ENCODE measurements at regions not wholly inside any gene's neighbourhood (a gene's known extent, or its start where the extent isn't known, plus 50 kb on each side); places are given as distances from the start of the nearest gene placed in this dataset.

DNA sequence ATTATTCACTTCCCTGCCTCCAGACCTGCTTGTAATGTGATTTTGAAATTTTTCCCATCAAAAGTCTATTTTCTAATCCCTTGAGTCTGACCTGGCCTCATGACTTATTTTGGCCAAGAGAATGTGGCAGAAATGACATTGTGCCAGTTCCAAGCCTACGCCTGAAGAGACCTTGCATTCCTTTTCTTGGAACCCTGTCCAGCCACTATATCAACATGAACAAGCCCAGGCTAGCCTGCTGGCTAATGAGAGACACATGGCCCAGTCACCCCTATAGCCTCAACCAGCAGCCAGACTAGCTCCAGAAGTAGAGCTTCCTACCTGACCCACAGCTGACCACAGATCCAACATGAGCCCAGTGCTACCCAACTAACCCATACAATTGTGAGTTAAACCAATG, 121.1 kb upstream of the ACP3 start:
- no peak for DNase-seq

GRCh38 chr3:132198516-132198915, 118.7 kb upstream of the ACP3 start:
- DNase-seq: no peak

- no peak for DNase-seq
Observed at GRCh38 chr3:132199451-132199850, 117.8 kb upstream of the ACP3 start.

DNA sequence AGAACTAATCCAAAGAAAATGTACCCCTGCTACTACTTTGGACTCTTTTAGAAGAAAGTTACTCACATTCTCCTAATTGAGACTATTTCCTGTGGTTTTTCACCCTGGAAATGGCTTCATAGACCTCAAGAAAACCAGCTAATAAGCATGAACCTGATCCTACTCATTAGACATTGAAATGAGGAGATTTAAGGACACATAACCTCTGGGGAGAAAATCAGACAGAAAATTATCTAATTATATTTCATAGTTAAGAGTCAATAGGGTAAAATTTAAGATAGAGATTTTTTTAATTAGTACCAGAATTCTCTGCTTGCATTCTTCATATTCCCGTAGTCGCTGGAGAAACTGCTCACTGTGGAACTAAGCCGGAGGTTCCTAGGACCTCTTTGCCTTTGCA, 114.6 kb upstream of the ACP3 start:
- DNase-seq: no peak

GRCh38 chr3:132203889-132204596, 113.2 kb upstream of the ACP3 start:
- no peak for DNase-seq

DNA sequence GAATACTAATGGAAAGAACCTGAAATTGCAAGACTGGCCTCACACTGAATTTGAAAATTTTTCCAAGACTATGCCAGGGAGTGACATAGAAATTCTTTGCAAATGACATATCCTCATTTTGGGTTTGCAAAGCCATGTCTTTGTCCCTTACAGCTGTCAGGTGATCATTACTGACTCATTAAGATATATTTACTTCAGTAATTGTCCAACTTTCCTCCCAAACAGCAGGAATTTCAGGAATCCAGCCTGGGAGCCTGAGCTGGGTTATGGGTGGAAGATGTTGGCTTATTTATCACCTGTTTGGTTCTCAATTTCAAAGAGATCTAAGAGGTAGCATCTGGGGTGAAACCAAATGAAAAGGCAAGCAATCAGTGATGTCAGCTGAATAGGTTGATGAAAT, 111.6 kb upstream of the ACP3 start:
- no peak for DNase-seq

- no peak for DNase-seq
Observed at GRCh38 chr3:132209855-132210254, 107.4 kb upstream of the ACP3 start.

DNA sequence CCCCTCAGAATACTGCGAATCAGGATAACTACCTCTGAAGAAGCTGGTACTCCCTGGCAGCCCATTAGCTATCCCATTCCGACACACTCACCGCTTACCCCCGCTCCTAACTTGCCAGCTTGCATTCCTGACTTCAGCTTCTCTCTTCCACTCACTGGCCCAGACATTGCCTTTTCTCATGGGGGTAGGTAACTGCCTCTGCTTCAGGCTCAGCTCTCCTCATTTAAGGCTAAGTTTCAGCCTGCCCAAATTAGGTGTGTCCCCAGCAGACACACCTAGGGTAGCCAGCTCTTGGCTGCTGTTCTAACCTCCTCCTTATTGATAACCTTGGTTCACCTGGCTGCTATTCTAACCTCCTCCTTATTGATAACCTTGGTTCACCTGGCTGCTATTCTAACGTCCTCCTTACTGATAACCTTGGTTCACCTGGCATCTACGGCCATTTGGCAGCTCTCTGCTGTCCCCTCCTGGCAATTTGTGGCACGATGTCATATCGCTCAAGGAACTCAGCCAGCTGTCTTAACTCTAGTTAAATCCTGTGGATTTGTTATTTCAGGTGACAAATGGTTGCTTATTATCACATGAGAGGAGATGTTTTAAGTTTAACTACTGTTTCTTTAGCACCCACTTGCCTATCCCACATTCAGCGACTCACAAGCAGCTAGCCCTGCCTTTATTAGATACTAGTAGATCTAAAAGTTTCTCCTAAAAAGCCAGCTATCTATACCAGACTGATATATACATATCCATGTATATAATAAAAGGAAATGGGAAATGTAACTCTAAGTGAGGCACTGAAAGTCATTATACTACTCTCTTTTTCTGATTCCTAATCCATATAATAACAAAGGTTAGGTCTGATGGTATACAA, 106.5 kb upstream of the ACP3 start:
- DNase-seq: peak; percentile 27

DNA sequence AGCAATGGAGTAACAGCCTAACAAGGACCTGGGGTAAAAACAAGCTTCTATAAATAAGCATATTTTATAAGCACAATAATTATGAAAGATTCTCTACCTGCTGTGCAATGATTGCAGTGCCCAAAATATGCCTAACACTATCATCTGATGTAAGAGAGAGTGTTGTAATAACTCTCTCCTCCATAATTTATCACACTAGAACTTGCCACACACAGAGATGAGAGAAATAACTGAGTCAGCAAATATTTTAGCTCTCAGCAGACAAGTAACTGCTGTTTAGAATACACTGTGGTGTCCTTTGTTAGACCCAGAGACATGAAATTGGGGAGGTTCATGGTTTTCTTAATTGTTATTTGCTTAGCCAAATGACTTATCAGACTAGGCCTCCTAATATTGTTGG, 105.3 kb upstream of the ACP3 start:
- no peak for DNase-seq

- no peak for DNase-seq
Observed at GRCh38 chr3:132218817-132219755, 98.1 kb upstream of the ACP3 start.

DNA sequence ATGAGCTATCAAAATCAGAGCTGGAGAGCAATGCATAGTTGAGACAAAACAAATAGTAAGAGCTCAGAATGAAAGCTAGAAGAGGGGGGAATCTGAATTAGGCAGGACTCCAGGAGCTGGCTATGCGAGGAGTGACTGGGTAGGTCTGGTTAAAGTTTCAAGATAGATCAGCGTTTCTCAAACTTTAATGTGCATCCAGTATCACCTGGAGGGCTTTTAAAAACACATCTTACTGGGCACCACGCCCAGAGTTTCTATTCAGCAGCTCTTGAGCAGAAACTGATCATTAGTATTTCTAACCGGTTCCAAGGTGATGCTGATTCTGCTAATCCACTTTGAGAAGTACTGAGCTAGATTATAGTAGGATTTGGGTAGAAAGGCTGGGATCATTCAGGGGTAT, 96.2 kb upstream of the ACP3 start:
- DNase-seq: no peak

DNA sequence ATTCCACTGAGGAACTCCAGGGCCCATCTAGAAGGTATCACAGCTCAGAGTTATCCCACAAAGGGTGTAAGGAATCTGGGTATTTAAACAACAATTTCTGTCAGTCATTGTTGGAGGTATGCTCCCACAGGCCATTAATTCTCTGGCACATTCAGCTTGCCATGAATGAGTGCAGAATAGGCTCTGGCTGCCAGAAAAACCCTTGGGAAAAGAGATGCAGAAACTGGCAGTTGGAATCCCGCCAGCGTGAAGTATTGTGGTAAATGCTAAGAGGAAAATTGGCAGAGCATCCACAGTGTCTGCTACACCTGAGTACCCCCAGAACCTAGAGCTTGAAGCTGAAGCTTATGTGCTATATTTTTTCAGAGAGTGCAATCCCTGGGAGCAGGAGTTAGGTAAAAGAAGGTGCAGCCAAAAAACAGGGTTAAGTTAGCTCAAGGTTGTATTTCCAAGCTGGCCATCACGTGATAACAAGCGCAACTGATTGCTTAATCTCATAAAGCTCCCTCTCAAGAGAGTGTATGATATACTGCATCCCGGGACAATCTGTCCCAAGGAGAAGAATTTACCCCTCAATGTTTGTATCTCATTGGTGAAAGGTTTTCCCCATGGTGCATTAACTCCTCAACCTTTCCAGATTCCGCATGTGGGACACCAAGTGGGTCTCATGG, 94.2 kb upstream of the ACP3 start:
- no peak for DNase-seq

DNA sequence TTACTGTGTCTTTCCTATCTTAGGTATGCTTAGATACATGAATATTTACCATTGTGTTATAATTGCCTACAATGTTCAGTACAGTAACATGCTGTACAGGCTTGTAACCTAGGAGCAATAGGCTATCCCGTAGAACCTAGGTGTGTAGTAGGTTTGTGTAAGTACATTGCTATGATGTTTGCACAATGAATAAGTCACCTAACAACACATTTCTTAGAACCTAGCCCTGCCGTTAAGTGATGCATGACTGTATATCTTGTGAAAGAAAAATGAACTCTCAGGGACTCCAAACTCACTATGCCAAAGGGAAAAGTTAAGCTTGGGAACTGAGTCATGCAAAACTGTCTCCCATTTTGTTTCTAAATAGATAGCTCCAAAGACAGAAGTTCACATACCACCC, 91.5 kb upstream of the ACP3 start:
- no peak for DNase-seq

DNA sequence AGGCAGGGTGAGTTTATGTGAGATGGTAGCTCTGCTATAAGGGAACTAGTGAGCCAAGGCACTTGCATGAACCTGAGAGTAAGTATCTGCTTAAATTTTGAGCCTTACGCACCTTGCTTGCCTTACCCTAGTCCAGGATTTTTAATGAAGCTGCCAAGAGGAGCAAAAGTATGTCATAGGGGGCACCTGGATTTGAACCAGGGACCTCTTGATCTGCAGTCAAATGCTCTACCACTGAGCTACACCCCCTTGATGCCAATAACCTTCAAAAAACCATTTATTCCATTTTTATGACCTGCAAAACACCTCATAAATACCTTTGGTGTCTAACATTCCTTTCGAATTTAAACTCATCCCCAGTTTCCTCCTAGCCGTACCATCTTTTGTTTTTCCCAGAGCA, 88.3 kb upstream of the ACP3 start:
- no peak for DNase-seq

DNA sequence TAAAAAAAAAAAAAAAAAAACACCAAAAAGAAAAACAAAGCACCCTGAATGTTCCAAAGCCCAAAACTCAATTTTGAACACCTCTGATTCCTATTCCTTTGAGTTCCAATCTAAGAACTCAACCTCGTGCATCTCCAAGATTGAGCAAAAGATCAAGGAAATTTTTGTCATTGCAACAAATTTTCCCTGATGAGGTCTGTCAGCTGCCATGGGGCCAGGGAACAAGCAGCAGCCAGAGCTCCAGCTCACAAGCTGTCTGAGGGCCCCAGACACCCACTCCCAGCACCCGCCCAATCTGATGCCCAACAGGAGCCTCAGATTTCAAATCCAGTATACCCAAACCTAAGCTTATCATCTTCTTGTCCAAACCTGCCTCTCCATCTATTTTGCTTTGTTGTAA, 87.6 kb upstream of the ACP3 start:
- no peak for DNase-seq

DNA sequence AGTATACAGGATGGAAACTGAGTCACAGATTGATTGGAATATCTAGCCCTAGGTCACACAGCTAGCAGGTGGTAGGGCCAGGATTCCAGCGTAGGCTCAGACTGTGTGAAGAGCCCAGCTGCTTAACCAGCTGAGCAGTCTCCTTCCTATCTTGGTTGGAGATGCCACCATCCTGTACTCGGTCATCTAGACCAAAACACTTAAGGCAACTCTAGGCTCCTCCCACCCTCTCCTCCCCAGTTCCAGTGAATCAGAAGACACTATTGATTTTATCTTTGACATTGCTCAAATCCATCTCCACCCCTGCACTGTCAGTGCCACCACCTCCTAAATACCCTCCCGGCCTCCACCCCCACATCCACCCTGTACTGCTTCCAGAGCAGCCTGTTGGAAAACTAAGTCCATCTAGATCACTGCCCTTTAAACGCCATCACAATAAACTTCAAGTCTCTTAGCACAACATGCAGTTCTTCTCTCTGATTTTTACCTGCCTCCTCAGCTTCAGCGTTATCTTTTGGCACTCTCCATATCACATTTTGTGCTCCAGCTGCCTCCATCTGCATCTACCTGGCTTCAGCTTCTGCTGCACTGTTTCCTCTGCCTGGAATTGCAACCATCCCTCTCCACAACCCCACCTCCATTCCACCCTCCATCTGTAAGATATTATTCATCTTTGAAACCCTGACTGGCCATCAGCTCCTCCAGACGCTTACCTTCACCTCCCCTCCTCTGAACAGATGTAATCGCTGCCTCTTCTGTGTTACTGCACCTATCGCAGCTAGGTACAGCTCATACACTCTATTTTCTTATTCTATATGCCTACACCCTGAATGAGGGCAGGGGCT, 86.8 kb upstream of the ACP3 start:
- no peak for DNase-seq

- no peak for DNase-seq
Observed at GRCh38 chr3:132231633-132232032, 85.6 kb upstream of the ACP3 start.

DNA sequence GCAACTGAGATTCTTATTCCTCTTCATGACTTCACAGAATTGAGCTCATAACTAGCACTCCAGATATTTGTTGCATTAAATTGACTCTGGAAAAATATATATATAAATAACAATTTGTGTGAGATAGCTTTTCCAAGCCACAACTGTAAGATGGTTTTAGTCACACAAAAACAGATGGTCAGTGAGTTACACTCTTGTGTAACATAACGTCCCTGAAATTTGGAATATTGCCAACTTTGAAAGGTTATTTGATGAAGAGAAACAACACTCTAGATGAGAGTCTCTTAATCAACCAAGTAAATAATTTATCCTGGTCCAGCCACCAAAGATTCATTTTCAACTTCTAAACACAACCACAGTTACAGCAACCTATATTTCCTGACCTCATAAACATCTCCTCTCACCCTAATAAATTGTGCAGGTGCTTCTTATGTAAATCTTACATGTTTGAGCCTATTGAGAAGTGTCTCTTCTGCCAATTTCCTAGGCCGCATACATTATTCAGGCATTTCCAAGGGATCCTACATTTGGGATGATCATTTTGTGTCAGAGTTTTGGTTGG, 84.9 kb upstream of the ACP3 start:
- peak; percentile 11 for DNase-seq

DNA sequence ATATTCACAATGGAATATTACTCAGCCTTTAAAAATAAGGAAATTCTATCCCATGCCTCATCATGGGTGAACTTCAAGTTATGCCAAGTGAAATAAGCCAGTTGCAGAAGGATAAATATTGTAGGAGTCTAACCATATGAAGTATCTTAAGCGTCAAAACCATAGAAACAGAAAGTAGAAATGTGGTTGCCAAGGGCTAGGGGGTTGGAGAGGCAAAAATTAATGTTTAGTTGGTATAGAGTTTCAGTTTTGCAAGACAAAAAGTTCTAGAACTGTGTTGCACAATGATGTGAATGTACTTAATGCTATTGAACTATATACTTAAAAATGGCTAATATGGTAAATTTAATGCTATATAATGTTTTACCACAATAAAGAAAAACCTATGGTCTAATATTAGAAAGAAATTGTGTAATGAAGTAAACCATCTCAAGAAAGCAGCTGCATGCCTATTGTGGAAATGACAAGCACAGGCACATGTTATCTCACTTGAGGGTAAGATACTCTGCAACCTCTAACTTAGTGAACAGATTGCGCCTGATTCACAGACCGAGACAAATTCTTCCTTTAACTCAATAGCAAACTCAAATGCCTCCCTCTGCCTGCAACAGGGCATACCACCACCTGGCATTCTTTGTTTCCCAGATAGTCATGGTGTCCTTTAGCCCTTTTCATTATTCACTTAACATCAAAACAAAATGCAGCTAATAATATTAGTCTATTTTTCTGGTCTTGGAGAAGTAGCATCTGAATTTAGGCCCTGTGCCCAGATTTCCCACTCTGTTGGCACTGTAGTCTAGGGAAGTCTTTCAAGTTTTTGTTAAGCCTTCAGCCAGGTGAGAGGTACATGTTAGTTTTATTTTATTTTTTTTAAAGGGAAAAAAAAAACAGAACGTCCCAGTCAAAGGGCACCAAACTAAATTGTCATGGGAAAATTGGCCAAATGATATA, 80.2 kb upstream of the ACP3 start:
- no peak for DNase-seq

DNA sequence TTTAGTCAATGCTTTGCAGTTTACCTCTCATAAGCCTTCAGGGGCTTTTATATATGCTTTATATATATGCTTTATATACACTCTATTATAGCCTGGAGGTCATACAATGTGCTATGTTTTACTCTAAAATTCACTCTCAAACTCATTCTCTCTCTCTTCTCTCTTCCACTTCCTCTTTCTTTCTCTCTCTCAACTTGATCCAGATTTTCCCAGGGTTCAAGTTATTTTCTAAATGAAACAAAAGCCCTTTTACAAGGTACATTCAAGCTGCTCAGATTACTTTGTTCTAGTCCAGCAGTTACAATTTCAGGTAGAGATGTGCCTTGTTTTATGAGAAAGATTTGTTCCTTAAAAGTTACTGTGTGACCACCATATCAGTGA, 79.6 kb upstream of the ACP3 start:
- no peak for DNase-seq

Data from NCI-H774 (cell line).